Erythroblast (primary cell): ENCODE measurements at regions not wholly inside any gene's neighbourhood (a gene's known extent, or its start where the extent isn't known, plus 50 kb on each side); places are given as distances from the start of the nearest gene placed in this dataset.

Experiments used
- GATA1 ChIP-seq: IDR thresholded peaks from 2 replicates; pipeline ENCODE4 v1.6.1; 2011; ENCODE audit warnings: low read depth, mild to moderate bottlenecking, control low read depth, low read length, moderate library complexity
- POLR2A ChIP-seq: IDR thresholded peaks from 2 replicates; pipeline ENCODE4 v1.6.1; 2011; ENCODE audit warnings: mild to moderate bottlenecking, low read length

GRCh38 chr6:122894791-122895190, 101.2 kb upstream of the CLVS2 start:
- TF ChIP-seq POLR2A (no peak), GATA1 (no peak)
